Epithelial cell of esophagus (primary cell): ENCODE measurements at regions not wholly inside any gene's neighbourhood (a gene's known extent, or its start where the extent isn't known, plus 50 kb on each side); places are given as distances from the start of the nearest gene placed in this dataset.

Experiments used
- DNase-seq: peaks from one replicate; pipeline ENCODE4 v3.0.0; 2010; ENCODE audit warnings: low read depth
- H3K4me3 ChIP-seq: 2 replicates; pipeline ENCODE4 v1.5.1; 2011; ENCODE audit warnings: mild to moderate bottlenecking, low read length, control low read depth
- CTCF ChIP-seq: IDR thresholded peaks from 2 replicates; pipeline ENCODE4 v1.5.1; 2011; ENCODE audit warnings: low read depth, mild to moderate bottlenecking, low read length, control low read depth, inconsistent platforms; ENCODE audit not compliant: insufficient read depth; ENCODE audit errors: missing control alignments

GRCh38 chr12:18146363-18146762 lies 56.4 kb upstream of the RERGL start:
- DNase-seq = peak; percentile 51
- no peak overlapping the region for H3K4me3 ChIP-seq
- TF ChIP-seq CTCF = no peak

GRCh38 chr12:18145924-18146323 lies 55.9 kb upstream of the RERGL start:
- peak; percentile 40 for DNase-seq
- no peak for TF ChIP-seq CTCF
- no peak overlapping the region for H3K4me3 ChIP-seq

GRCh38 chr12:18141048-18141982 lies 51.3 kb upstream of the RERGL start:
- no peak overlapping the region for H3K4me3 ChIP-seq
- peak; percentile 90 for DNase-seq
- no peak for TF ChIP-seq CTCF

GRCh38 chr12:18139989-18140596 lies 50.1 kb upstream of the RERGL start:
- peak; percentile 42 for DNase-seq
- H3K4me3 ChIP-seq = no peak overlapping the region

More at GRCh38 chr12:18139989-18140596, 50.1 kb upstream of the RERGL start:
- peak; percentile 34 for TF ChIP-seq CTCF
